ENCODE measurements at regions not wholly inside any gene's neighbourhood (a gene's known extent, or its start where the extent isn't known, plus 50 kb on each side); places are given as distances from the start of the nearest gene placed in this dataset.

- TF ChIP-seq CTCF (IDR thresholded peaks at IDR 0.05) (no peak), POLR2A (IDR thresholded peaks at IDR 0.05) (no peak), POLR2AphosphoS5 (IDR thresholded peaks at IDR 0.05) (no peak), EP300 (IDR thresholded peaks at IDR 0.05) (no peak)
Observed at GRCh38 chr4:3864742-3865721, 98.8 kb downstream of the ADRA2C start.

All from stomach (tissue), 4 donors.